Ascending aorta (tissue), 2 donors: ENCODE measurements at regions not wholly inside any gene's neighbourhood (a gene's known extent, or its start where the extent isn't known, plus 50 kb on each side); places are given as distances from the start of the nearest gene placed in this dataset.
"Not testable (repeated sequence)": the region's sequence is repeated elsewhere in the genome, so short reads cannot be mapped to it uniquely, and the experiment has no call there.

ENCODE experiments used
- DNase-seq, 2 donors: peaks; one replicate each; pipeline ENCODE4 v3.0.0-alpha.2; 2019; ENCODE audit warnings: low spot score in 2 of 2
- H3K27ac ChIP-seq, 2 donors: fragments of 200-600 bp; sonication (generic); one replicate each; pipeline ENCODE4 v1.5.1; 2016 to 2017; ENCODE audit warnings: mild to moderate bottlenecking in 1 of 2
- H3K27me3 ChIP-seq: fragments of 200-600 bp; sonication (generic); one replicate; pipeline ENCODE4 v1.5.1; 2017
- H3K36me3 ChIP-seq, 2 donors: fragments of 200-600 bp; sonication (generic); one replicate each; pipeline ENCODE4 v1.5.1; 2016
- H3K4me1 ChIP-seq, 2 donors: fragments of 200-600 bp; sonication (generic); one replicate each; pipeline ENCODE4 v1.5.1; 2016 to 2017; ENCODE audit warnings: mild to moderate bottlenecking in 1 of 2
- H3K4me3 ChIP-seq, 2 donors: fragments of 200-600 bp; sonication (generic); one replicate each; pipeline ENCODE4 v1.5.1; 2016 to 2017; ENCODE audit warnings: mild to moderate bottlenecking in 1 of 2
- H3K9me3 ChIP-seq, 2 donors: fragments of 200-600 bp; sonication (generic); one replicate each; pipeline ENCODE4 v1.5.1; 2016
- intact Hi-C: fragments of 100-400 bp; cut with DNase I; formaldehyde crosslinking; loops from one replicate; pipeline ENCODE4 v1.15.1; 2023
- TF ChIP-seq, protein P1 (sequence below), 3 experiments: fragments of 200-600 bp in 2 of 3; fragments of 450-650 bp in 1 of 3; sonication (generic) in 2 of 3; IDR thresholded peaks; one replicate each; pipeline ENCODE4 v1.5.1; 2016 to 2019; ENCODE audit warnings: antibody characterized with exemption in 3 of 3, mild to moderate bottlenecking in 1 of 3, moderate library complexity in 1 of 3

DNA sequence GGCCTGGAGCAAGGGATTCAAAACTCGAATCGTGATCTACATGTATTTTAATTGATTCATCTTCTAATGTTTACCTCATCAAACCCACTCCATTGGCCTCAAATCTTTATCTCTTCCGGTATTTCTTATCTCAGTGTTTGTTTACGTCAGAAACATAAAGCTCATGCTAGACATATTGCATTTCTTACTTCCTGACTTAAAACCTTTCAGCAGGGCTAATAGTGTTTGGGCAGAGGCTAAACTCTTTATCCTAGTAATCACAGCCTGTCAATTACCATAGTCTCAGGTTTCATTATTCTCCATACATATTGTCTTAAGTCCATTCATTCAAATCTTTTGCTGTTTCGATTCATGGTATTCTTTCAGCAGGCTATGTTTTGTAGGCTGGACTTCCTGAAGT, 81.3 kb upstream of the AGR3 start:
- no peak for DNase-seq
- intact Hi-C loops = loop anchor here (5.0 to 10.0 kb wide), 2 partner anchors 316 to 562 kb away; partner anchors contain the start of genes ANKMY2 and BZW2

DNA sequence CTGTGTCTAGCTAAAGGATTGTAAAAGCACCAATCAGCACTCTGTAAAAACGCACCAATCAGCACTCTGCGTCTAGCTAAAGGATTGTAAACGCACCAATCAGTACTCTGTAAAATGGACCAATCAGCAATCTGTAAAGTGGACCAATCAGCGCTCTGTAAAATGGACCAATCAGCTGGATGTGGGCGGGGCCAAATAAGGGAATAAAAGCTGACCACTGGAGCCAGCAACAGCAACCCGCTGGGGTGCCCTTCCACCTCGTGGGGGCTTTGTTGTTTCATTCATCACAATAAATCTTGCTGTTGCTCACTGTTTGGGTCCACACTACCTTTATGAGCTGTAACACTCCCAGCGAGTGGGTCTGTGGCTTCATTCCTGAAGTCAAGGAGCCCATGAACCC, 83.9 kb upstream of the AGR3 start:
- not testable (repeated sequence) for DNase-seq, H3K4me3 ChIP-seq, H3K27me3 ChIP-seq, H3K36me3 ChIP-seq, H3K9me3 ChIP-seq
- Histone ChIP-seq H3K27ac (peak overlapping the region in 1 of 2 donors; percentile 56), H3K4me1 (peaks cover 0 to 16% of the 10 kb centered on the region in 2 donors)
- intact Hi-C loops = loop anchor here (2.0 to 10.0 kb wide), 5 partner anchors 17 to 559 kb away; partner anchors contain the start of gene AHR

More for the DNA sequence above, 81.3 kb upstream of the AGR3 start:
- Histone ChIP-seq H3K27ac (peak overlapping the region; percentile 45 to 77), H3K36me3 (no peaks in the 10 kb centered on the region), H3K4me1 (peaks cover 0 to 14% of the 10 kb centered on the region in 2 donors), H3K27me3 (no peaks in the 10 kb centered on the region), H3K9me3 (no peaks in the 10 kb centered on the region), H3K4me3 (no peak overlapping the region)
- TF ChIP-seq, protein P1, sequence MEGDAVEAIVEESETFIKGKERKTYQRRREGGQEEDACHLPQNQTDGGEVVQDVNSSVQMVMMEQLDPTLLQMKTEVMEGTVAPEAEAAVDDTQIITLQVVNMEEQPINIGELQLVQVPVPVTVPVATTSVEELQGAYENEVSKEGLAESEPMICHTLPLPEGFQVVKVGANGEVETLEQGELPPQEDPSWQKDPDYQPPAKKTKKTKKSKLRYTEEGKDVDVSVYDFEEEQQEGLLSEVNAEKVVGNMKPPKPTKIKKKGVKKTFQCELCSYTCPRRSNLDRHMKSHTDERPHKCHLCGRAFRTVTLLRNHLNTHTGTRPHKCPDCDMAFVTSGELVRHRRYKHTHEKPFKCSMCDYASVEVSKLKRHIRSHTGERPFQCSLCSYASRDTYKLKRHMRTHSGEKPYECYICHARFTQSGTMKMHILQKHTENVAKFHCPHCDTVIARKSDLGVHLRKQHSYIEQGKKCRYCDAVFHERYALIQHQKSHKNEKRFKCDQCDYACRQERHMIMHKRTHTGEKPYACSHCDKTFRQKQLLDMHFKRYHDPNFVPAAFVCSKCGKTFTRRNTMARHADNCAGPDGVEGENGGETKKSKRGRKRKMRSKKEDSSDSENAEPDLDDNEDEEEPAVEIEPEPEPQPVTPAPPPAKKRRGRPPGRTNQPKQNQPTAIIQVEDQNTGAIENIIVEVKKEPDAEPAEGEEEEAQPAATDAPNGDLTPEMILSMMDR (IDR thresholded peaks at IDR 0.05) = no peak

DNA sequence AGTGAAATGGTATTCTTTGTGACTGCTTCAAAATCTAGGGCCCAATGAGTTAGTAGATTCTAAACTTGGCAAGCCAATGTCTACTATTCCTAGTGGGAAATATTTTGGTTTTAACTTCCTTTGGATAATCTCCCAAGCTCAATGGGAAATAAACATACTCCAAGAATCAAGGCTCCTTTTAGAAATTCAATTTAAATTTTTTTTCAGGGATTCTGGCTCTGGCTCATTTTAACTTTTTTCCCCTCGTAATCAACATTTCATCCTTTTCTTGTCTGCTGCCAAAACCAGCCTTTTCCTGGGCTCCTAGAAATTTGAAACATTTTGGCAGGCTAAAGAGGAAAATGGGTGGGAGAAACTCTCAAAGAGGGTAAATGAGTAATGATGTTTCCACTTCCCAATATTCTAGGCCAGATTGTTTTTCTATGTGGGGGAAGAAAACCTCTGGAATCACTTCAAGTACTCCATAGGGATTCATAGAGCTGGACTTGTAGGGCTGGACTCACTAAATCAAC, 85.6 kb upstream of the AGR3 start:
- Histone ChIP-seq H3K27ac (peak overlapping the region; percentile 53 to 56), H3K4me3 (no peak overlapping the region), H3K9me3 (no peaks in the 10 kb centered on the region), H3K27me3 (no peaks in the 10 kb centered on the region), H3K36me3 (no peaks in the 10 kb centered on the region), H3K4me1 (peaks cover 0 to 7% of the 10 kb centered on the region in 2 donors)
- intact Hi-C loops = loop anchor here (2.0 to 10.0 kb wide), 5 partner anchors 15 to 557 kb away; partner anchors contain the start of gene AHR
- TF ChIP-seq, protein P1 (IDR thresholded peaks at IDR 0.05) = no peak
- DNase-seq = no peak

DNA sequence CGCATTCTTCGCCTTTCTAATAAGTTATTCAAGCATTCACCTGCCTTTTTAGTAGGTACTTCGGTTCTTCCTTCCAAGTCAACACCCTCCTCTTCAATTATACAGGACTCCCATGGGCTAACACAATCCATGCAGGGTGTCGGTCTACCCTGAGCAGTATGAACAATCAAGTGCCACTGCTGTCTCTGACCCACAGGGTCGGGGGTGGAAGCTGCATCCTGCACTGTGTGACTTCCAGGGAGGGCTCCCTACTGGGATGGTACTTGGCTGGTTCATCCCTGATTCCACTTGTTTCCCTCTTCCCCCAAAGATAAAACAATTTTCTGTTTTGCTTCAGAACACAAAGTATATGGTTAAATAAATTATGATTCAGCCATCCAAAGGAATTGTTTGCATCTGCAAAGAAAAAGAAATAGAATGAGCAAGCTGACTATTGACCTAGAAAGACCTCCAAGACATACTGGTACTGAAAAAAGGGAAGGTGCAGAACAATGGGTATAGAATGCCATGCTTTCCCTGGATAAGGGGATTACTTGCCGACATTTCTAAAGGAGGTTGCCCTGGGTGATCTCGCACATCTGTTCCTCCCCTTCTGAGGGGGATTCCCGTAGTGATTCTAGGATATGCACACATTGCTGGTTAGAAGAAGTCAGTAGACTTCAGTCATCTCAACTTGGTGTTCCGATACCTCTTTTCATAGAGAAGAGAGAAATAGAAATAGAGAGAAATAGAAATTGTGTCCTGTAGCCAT, 89.1 kb upstream of the AGR3 start:
- no peaks in the 10 kb centered on the region for H3K27me3 ChIP-seq

DNA sequence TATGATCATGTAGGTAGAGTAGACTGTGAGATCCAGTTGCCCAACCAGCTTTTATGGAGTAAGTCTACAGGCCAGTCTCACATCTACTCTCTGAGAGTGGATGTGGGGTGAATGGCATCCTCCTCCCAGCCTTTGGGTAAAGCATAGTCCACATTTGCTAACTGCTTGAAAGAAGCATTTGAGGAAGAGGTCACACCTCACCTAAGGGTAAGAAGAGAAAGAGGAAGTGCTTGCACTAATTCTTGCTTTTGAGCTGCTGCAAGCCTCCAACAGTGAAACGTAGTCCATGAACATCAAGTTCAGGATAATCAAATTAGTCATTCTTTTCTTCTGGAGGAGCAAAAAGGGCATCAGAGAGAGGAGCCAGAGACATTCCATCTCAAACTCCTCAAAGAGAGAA, 93.9 kb upstream of the AGR3 start:
- no peaks in the 10 kb centered on the region for H3K27me3 ChIP-seq
- TF ChIP-seq, protein P1 (IDR thresholded peaks at IDR 0.05) = no peak
- H3K36me3 ChIP-seq = no peaks in the 10 kb centered on the region
- H3K27ac ChIP-seq = no peak overlapping the region
- no peak overlapping the region for H3K4me3 ChIP-seq
- intact Hi-C loops = no loop called here
- no peaks in the 10 kb centered on the region for H3K9me3 ChIP-seq
- no peak for DNase-seq
- peaks cover 0 to 2% of the 10 kb centered on the region in 2 donors for H3K4me1 ChIP-seq

More for the DNA sequence above, 89.1 kb upstream of the AGR3 start:
- TF ChIP-seq, protein P1 (IDR thresholded peaks at IDR 0.05) = no peak
- DNase-seq = no peak
- H3K4me3 ChIP-seq = no peak overlapping the region
- no peak overlapping the region for H3K27ac ChIP-seq
- H3K4me1 ChIP-seq = peaks cover 0 to 5% of the 10 kb centered on the region in 2 donors
- intact Hi-C loops = no loop called here
- no peaks in the 10 kb centered on the region for H3K36me3 ChIP-seq
- no peaks in the 10 kb centered on the region for H3K9me3 ChIP-seq
